ENCODE measurements at regions not wholly inside any gene's neighbourhood (a gene's known extent, or its start where the extent isn't known, plus 50 kb on each side); places are given as distances from the start of the nearest gene placed in this dataset.

DNA sequence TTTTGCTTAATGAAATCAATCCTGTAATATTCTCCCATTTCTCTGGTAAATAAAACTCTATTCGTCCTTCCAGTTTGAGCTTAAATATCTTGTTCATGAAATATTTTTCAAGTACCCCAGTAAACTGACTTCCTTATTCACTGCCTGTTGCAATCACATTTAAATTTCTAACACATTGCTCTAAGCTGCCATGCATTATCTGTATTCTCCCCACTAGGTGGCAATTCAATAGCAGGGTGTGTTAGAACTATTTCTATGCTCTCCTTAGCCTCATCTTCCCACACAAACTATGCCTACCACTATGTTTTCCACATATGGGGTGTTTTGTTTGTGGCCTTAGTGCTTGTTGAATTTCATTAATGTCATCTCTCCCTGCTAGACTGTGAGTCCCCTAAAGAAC lies 377.1 kb upstream of the HS3ST1 start:
- peak in 7 of 8 donors; percentile 55 to 86 (median 74) for ATAC-seq
- intact Hi-C loops (cut with DNase I), result loop anchor here in 8 of 10 donors (5.0 to 10.0 kb wide), 4 partner anchors 146 to 829 kb away; no protein-coding TSS in a partner anchor
- WGBS, 2 donors, result 39 to 56% methylated on average over 1 of the region's 1 CpG

DNA sequence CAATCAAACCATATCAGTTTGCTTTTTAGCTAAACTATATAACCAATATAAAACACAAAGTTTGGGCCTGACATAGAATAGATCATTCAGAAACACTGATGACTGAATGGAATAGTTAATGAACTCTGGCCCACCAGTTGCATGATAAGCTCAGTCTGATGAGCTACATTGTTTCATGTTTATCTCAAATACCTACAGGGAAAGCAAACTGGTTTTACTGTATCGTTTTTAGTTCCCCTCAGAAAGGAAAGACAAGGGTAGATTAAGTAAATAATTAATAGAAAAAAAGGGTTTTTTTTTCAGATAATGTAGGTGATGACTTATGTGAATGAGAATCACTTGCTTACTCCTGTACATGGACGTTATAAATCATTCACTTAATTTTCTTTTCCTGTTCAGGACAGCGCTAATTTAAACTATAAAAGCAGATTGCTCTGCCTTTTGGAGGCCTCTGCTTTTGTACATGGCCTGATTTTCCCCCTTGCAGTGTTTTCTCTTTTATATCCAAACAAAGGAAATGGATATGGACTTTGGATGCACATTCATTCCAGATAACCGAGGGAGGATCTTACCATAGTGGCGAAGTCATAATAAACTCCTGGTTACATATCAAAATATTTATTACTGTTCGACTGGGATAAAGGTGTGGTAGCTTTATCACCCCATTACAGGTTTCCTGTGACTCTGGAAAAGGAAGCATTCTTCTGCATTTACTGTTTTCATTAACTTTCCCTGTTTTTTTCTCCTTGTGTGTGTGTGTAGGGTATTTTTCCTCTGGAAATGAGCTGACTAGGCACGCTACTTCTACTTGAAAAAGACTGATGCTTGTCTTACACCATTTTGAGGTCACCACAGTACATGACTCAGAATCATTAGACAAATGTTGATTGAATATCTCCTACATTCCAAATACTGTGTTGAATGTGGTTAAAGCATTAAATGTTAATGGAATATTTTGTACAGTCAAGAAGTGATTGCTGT lies 373.1 kb upstream of the HS3ST1 start:
- no peaks in the 10 kb centered on the region for H3K27me3 ChIP-seq
- ATAC-seq (peak in 5 of 8 donors; percentile 35 to 61 (median 53)), DNase-seq (no peak)
- 46 to 66% methylated on average over 7 of the region's 7 CpGs for WGBS, 2 donors
- H3K36me3 ChIP-seq, result no peaks in the 10 kb centered on the region
- peaks cover 0 to 5% (median 0%) of the 10 kb centered on the region in 11 donors for H3K9me3 ChIP-seq
- no peak overlapping the region for H3K4me3 ChIP-seq
- TF ChIP-seq, protein P1, sequence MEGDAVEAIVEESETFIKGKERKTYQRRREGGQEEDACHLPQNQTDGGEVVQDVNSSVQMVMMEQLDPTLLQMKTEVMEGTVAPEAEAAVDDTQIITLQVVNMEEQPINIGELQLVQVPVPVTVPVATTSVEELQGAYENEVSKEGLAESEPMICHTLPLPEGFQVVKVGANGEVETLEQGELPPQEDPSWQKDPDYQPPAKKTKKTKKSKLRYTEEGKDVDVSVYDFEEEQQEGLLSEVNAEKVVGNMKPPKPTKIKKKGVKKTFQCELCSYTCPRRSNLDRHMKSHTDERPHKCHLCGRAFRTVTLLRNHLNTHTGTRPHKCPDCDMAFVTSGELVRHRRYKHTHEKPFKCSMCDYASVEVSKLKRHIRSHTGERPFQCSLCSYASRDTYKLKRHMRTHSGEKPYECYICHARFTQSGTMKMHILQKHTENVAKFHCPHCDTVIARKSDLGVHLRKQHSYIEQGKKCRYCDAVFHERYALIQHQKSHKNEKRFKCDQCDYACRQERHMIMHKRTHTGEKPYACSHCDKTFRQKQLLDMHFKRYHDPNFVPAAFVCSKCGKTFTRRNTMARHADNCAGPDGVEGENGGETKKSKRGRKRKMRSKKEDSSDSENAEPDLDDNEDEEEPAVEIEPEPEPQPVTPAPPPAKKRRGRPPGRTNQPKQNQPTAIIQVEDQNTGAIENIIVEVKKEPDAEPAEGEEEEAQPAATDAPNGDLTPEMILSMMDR (IDR thresholded peaks at IDR 0.05), result no peak
- H3K4me1 ChIP-seq, result no peaks in the 10 kb centered on the region
- intact Hi-C loops (cut with DNase I), result loop anchor here in 5 of 10 donors (5.0 to 10.0 kb wide), 4 partner anchors 151 to 833 kb away; no protein-coding TSS in a partner anchor
- H3K27ac ChIP-seq, result peak overlapping the region in 2 of 10 donors; percentile 3 to 15

More for the DNA sequence above, 377.1 kb upstream of the HS3ST1 start:
- Histone ChIP-seq H3K36me3 (no peaks in the 10 kb centered on the region), H3K4me1 (no peaks in the 10 kb centered on the region), H3K4me3 (no peak overlapping the region), H3K9me3 (no peaks in the 10 kb centered on the region), H3K27me3 (no peaks in the 10 kb centered on the region), H3K27ac (no peak overlapping the region)
- TF ChIP-seq, protein P1 (IDR thresholded peaks at IDR 0.05), result peak; percentile 46 to 71 (median 59)
- DNase-seq, result no peak

- no peak overlapping the region for H3K27ac ChIP-seq
- no peak for ATAC-seq
- no peaks in the 10 kb centered on the region for H3K4me1 ChIP-seq
- peaks cover 0 to 7% (median 0%) of the 10 kb centered on the region in 11 donors for H3K9me3 ChIP-seq
- intact Hi-C loops (cut with DNase I), result no loop called here
- TF ChIP-seq, protein P1 (IDR thresholded peaks at IDR 0.05), result no peak
- H3K4me3 ChIP-seq, result no peak overlapping the region
- no peaks in the 10 kb centered on the region for H3K27me3 ChIP-seq
- H3K36me3 ChIP-seq, result no peaks in the 10 kb centered on the region
- WGBS, 2 donors, result 61 to 69% methylated on average over 1 of the region's 1 CpG
- no peak for DNase-seq
These were observed 370.5 kb upstream of the HS3ST1 start for GRCh38 chr4:11799196-11799595.

DNA sequence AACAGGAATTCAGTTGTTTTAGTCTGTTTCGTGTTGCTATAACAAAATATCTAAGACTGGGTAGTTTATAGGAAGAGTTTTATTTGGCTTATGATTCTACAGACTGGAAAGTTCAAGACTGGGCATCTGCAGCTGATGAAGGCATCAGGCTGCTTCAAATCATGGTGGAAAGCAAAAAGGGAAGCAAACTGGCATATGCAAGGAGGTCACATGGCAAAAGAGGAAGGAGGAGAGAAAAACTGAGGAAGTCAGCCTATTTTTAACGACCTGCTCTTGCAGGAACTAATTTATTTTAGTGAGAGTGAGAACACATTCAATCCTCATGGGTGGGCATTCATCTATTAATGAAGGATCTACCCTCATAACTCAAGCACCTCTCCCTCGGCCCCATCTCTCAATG lies 363.1 kb upstream of the HS3ST1 start:
- Histone ChIP-seq H3K4me1 (no peaks in the 10 kb centered on the region), H3K9me3 (peaks cover 0 to 10% (median 0%) of the 10 kb centered on the region in 11 donors), H3K27ac (no peak overlapping the region), H3K36me3 (no peaks in the 10 kb centered on the region), H3K27me3 (no peaks in the 10 kb centered on the region), H3K4me3 (no peak overlapping the region)
- DNase-seq (no peak), ATAC-seq (no peak)
- WGBS, 2 donors, result 75 to 78% methylated on average over 3 of the region's 3 CpGs
- TF ChIP-seq, protein P1 (IDR thresholded peaks at IDR 0.05), result no peak
- intact Hi-C loops (cut with DNase I), result no loop called here
